ENCODE measurements at regions not wholly inside any gene's neighbourhood (a gene's known extent, or its start where the extent isn't known, plus 50 kb on each side); places are given as distances from the start of the nearest gene placed in this dataset.

DNA sequence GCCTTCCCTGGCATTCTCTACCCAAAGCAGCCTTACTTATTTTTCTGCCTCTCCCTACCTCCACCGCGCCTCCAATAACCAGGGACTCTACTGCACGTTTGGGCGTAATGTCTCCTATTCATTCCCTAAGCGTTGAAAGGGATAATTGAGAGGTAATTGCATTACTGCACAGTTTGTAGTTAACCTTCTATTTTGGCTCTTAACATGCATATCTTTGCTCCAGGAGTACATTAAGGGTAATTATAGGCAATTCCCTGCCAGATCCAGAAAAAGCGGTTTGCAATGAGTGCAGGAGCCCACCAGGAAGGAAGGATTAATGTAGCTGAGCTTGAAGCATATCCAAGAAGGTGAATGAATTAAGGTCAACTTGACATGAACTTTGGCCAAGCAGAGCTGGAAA, 558.4 kb downstream of the TYW1 start:
- peaks cover 0 to 2% (median under 1%) of the 10 kb centered on the region in 5 experiments for H3K9me3 ChIP-seq (ENCODE audit: control extremely low read depth in 1 of 5, control insufficient read depth in 4 of 5, insufficient read depth in 2 of 5, low read depth in 1 of 5, low read length in 4 of 5)
- ChIA-PET CTCF (interaction anchor here (0.6 kb wide), 1 partner anchor 1422 kb away, joined by 3 read pairs; no protein-coding TSS in a partner anchor), POLR2A (no interaction called here)
- no peaks in the 10 kb centered on the region for H3K4me1 ChIP-seq (ENCODE audit: control extremely low read depth in 1 of 4, control insufficient read depth in 4 of 4, insufficient read depth in 4 of 4, low read length in 3 of 4)
- H3K27me3 ChIP-seq (replicated peaks in 2 of 5; ENCODE audit: control insufficient read depth in 4 of 5, insufficient read depth in 5 of 5, low read length in 4 of 5) = no peaks in the 10 kb centered on the region
- WGBS (ENCODE audit: insufficient coverage) = 93% methylated on average over 3 of the region's 6 CpGs
- no peak overlapping the region for H3K4me3 ChIP-seq (ENCODE audit: control insufficient read depth in 1 of 7, extremely low read depth in 1 of 7, insufficient read depth in 4 of 7, low read depth in 2 of 7, low read length in 6 of 7)
- no peak overlapping the region for H3K27ac ChIP-seq (ENCODE audit: insufficient read depth in 1 of 2, low read depth in 1 of 2, low read length in 2 of 2, poor library complexity in 1 of 2, severe bottlenecking in 2 of 2)
- no peaks in the 10 kb centered on the region for H3K36me3 ChIP-seq (ENCODE audit: control insufficient read depth in 4 of 4, insufficient read depth in 4 of 4, low read length in 3 of 4)
- DNase-seq = no peak

DNA sequence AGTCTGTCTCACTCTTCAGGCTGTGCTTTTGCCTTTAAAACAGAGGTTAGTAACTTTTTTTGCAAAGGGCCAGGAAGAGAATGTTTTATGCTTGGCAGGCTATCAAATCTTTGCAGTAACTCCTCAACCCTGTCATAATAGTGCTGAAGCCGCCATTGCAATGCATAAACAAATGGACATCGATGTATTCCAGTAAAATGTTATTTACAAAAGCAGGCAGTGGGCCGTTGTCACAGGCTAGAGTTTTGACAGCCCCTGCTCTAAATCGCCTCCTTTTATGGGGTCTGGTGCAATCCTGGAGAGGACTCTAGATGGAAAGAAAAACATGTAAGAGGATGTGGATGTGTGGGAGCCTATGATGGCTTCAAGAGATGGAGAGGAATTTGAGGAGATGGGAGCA, 568.3 kb downstream of the TYW1 start:
- POLR2A ChIA-PET = no interaction called here
- Histone ChIP-seq H3K36me3 (ENCODE audit: control insufficient read depth in 4 of 4, insufficient read depth in 4 of 4, low read length in 3 of 4) (no peaks in the 10 kb centered on the region), H3K4me1 (ENCODE audit: control extremely low read depth in 1 of 4, control insufficient read depth in 4 of 4, insufficient read depth in 4 of 4, low read length in 3 of 4) (no peaks in the 10 kb centered on the region), H3K27ac (ENCODE audit: insufficient read depth in 1 of 2, low read depth in 1 of 2, low read length in 2 of 2, poor library complexity in 1 of 2, severe bottlenecking in 2 of 2) (no peak overlapping the region), H3K9me3 (ENCODE audit: control extremely low read depth in 1 of 5, control insufficient read depth in 4 of 5, insufficient read depth in 2 of 5, low read depth in 1 of 5, low read length in 4 of 5) (peaks cover 0 to 5% (median 0%) of the 10 kb centered on the region in 5 experiments), H3K27me3 (replicated peaks in 2 of 5; ENCODE audit: control insufficient read depth in 4 of 5, insufficient read depth in 5 of 5, low read length in 4 of 5) (no peaks in the 10 kb centered on the region), H3K4me3 (ENCODE audit: control insufficient read depth in 1 of 7, extremely low read depth in 1 of 7, insufficient read depth in 4 of 7, low read depth in 2 of 7, low read length in 6 of 7) (no peak overlapping the region)
- CTCF ChIA-PET = no interaction called here
- WGBS (ENCODE audit: insufficient coverage) = 87% methylated on average over 4 of the region's 4 CpGs
- no peak for DNase-seq

DNA sequence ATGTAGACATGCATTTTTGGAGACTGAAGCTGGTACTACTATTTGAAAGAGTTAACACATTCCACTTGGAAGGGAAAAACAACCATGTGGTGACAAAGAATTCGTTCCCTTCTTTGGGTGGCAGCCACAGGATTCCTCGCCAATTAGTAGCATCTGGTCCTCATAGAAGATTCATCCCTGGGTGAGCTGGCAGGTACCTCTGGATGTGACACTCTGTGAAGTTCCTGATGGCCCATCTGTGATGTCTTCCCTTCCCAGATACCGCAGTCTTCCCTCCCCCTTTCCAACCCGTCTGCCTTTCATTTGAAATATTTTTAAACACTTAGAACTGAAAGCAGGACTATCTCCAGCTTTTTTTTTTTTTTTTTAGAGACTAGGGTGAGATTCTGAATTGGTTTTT, 569.5 kb downstream of the TYW1 start:
- WGBS (ENCODE audit: insufficient coverage) = 88% methylated on average over 2 of the region's 4 CpGs

DNA sequence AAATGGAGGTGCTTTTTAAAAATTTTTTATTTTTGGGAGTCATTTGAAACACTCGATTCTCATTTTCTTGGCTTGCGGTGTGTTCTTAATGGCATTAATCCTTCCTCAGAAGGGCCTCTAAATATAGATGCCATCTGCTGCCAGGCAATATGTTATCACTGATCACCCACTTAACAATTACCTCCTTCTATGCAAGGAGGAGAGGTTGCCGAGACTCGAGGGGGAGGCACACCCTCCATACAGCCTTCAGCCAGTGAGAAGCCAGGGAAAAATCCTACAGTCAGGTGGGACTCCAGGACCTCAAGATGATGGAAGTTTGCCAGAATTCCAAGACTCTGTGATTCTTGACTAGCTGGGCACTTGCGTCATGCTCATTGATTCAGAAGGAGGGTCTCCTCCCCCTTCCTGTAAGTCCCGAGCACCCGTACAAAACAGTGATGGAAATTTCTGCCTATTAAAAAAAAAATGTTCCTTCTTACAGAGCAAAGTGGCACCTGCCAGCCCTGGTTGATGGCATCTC, 574.5 kb downstream of the TYW1 start:
- CTCF ChIA-PET = no interaction called here
- H3K9me3 ChIP-seq (ENCODE audit: control extremely low read depth in 1 of 5, control insufficient read depth in 4 of 5, insufficient read depth in 2 of 5, low read depth in 1 of 5, low read length in 4 of 5) = peaks cover 0 to 7% (median 0%) of the 10 kb centered on the region in 5 experiments
- POLR2A ChIA-PET = no interaction called here

More for the DNA sequence above, 569.5 kb downstream of the TYW1 start:
- Histone ChIP-seq H3K27ac (ENCODE audit: insufficient read depth in 1 of 2, low read depth in 1 of 2, low read length in 2 of 2, poor library complexity in 1 of 2, severe bottlenecking in 2 of 2) (no peak overlapping the region), H3K27me3 (replicated peaks in 2 of 5; ENCODE audit: control insufficient read depth in 4 of 5, insufficient read depth in 5 of 5, low read length in 4 of 5) (no peaks in the 10 kb centered on the region), H3K36me3 (ENCODE audit: control insufficient read depth in 4 of 4, insufficient read depth in 4 of 4, low read length in 3 of 4) (no peaks in the 10 kb centered on the region), H3K4me1 (ENCODE audit: control extremely low read depth in 1 of 4, control insufficient read depth in 4 of 4, insufficient read depth in 4 of 4, low read length in 3 of 4) (no peaks in the 10 kb centered on the region), H3K4me3 (ENCODE audit: control insufficient read depth in 1 of 7, extremely low read depth in 1 of 7, insufficient read depth in 4 of 7, low read depth in 2 of 7, low read length in 6 of 7) (no peak overlapping the region), H3K9me3 (ENCODE audit: control extremely low read depth in 1 of 5, control insufficient read depth in 4 of 5, insufficient read depth in 2 of 5, low read depth in 1 of 5, low read length in 4 of 5) (peaks cover 0 to 4% (median 0%) of the 10 kb centered on the region in 5 experiments)
- no peak for DNase-seq
- ChIA-PET POLR2A (no interaction called here), CTCF (no interaction called here)

DNA sequence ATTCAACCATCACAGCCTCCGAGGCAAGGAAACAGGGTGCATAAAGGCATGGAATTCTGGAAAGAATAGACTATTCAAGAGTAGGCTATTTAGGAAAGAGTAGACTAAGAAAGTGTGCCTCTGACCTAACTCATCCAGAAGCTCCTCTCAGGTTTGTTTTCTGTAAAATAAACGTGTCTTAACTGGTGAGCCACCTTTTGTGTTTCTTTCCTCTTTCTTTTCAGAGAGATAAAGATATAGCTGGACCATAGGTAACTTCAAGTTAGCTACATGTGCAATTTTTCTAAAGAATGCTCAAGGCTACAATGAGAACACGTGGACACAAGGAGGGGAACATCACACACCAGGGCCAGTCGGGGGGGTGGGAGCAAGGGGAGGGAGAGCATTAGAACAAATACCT, 577.0 kb downstream of the TYW1 start:
- no peak for DNase-seq
- Histone ChIP-seq H3K4me1 (ENCODE audit: control extremely low read depth in 1 of 4, control insufficient read depth in 4 of 4, insufficient read depth in 4 of 4, low read length in 3 of 4) (no peaks in the 10 kb centered on the region), H3K27ac (ENCODE audit: insufficient read depth in 1 of 2, low read depth in 1 of 2, low read length in 2 of 2, poor library complexity in 1 of 2, severe bottlenecking in 2 of 2) (no peak overlapping the region), H3K27me3 (replicated peaks in 2 of 5; ENCODE audit: control insufficient read depth in 4 of 5, insufficient read depth in 5 of 5, low read length in 4 of 5) (no peaks in the 10 kb centered on the region), H3K4me3 (ENCODE audit: control insufficient read depth in 1 of 7, extremely low read depth in 1 of 7, insufficient read depth in 4 of 7, low read depth in 2 of 7, low read length in 6 of 7) (no peak overlapping the region), H3K9me3 (ENCODE audit: control extremely low read depth in 1 of 5, control insufficient read depth in 4 of 5, insufficient read depth in 2 of 5, low read depth in 1 of 5, low read length in 4 of 5) (peaks cover 0 to 7% (median 1%) of the 10 kb centered on the region in 5 experiments), H3K36me3 (ENCODE audit: control insufficient read depth in 4 of 4, insufficient read depth in 4 of 4, low read length in 3 of 4) (no peaks in the 10 kb centered on the region)
- CTCF ChIA-PET = no interaction called here
- POLR2A ChIA-PET = no interaction called here
- 100% methylated on average over 2 of the region's 4 CpGs for WGBS (ENCODE audit: insufficient coverage)

More for the DNA sequence above, 574.5 kb downstream of the TYW1 start:
- H3K27ac ChIP-seq (ENCODE audit: insufficient read depth in 1 of 2, low read depth in 1 of 2, low read length in 2 of 2, poor library complexity in 1 of 2, severe bottlenecking in 2 of 2) = no peak overlapping the region
- no peak overlapping the region for H3K4me3 ChIP-seq (ENCODE audit: control insufficient read depth in 1 of 7, extremely low read depth in 1 of 7, insufficient read depth in 4 of 7, low read depth in 2 of 7, low read length in 6 of 7)
- 89% methylated on average over 5 of the region's 7 CpGs for WGBS (ENCODE audit: insufficient coverage)
- no peaks in the 10 kb centered on the region for H3K4me1 ChIP-seq (ENCODE audit: control extremely low read depth in 1 of 4, control insufficient read depth in 4 of 4, insufficient read depth in 4 of 4, low read length in 3 of 4)
- DNase-seq = no peak
- H3K27me3 ChIP-seq (replicated peaks in 2 of 5; ENCODE audit: control insufficient read depth in 4 of 5, insufficient read depth in 5 of 5, low read length in 4 of 5) = no peaks in the 10 kb centered on the region
- H3K36me3 ChIP-seq (ENCODE audit: control insufficient read depth in 4 of 4, insufficient read depth in 4 of 4, low read length in 3 of 4) = no peaks in the 10 kb centered on the region

DNA sequence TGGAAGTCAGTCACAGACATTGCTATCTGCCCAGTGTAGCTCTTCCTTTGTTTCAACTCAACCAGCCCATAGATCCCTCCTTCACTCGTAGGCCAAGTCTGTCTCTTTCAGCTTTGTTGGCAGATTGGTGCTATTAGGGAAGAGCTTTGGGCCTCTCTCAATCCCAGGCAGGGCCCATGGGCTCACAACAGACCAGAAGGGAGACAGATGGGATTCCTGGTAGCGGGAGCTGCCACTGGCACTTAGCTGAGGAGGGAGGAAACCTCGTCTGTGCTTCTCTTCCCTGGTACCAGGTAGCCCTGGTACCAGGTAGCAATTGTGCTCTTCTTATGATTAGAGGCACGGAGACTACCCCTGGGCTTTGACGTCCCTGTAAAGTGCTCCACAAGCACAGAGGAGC, 592.0 kb downstream of the TYW1 start:
- Histone ChIP-seq H3K4me3 (ENCODE audit: control insufficient read depth in 1 of 7, extremely low read depth in 1 of 7, insufficient read depth in 4 of 7, low read depth in 2 of 7, low read length in 6 of 7) (no peak overlapping the region), H3K27me3 (replicated peaks in 2 of 5; ENCODE audit: control insufficient read depth in 4 of 5, insufficient read depth in 5 of 5, low read length in 4 of 5) (no peaks in the 10 kb centered on the region), H3K9me3 (ENCODE audit: control extremely low read depth in 1 of 5, control insufficient read depth in 4 of 5, insufficient read depth in 2 of 5, low read depth in 1 of 5, low read length in 4 of 5) (peaks cover 0 to 12% (median 4%) of the 10 kb centered on the region in 5 experiments), H3K4me1 (ENCODE audit: control extremely low read depth in 1 of 4, control insufficient read depth in 4 of 4, insufficient read depth in 4 of 4, low read length in 3 of 4) (no peaks in the 10 kb centered on the region), H3K27ac (ENCODE audit: insufficient read depth in 1 of 2, low read depth in 1 of 2, low read length in 2 of 2, poor library complexity in 1 of 2, severe bottlenecking in 2 of 2) (no peak overlapping the region), H3K36me3 (ENCODE audit: control insufficient read depth in 4 of 4, insufficient read depth in 4 of 4, low read length in 3 of 4) (no peaks in the 10 kb centered on the region)
- POLR2A ChIA-PET = no interaction called here
- CTCF ChIA-PET = no interaction called here
- DNase-seq = no peak
- WGBS (ENCODE audit: insufficient coverage) = 70% methylated on average over 5 of the region's 5 CpGs

DNA sequence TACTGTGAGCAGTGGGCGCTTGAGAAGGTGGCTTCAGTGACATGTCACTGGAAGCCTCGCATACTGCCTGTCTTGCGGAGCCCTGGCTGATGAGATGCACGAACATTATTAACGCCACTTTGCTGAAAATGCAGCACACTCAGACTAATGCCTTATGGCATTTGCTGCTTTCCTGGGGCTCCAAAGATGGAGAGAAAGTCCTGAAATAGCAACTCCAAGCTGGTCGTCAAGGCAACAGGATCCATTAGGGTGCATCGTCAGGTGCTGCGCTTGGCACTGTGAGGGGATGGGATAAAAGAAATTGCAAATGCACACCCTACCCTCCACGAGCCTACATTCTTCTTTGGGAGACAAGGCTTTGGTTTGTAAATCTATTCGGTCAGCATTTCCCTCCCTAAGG, 592.5 kb downstream of the TYW1 start:
- 86% methylated on average over 8 of the region's 10 CpGs for WGBS (ENCODE audit: insufficient coverage)
- Histone ChIP-seq H3K4me1 (ENCODE audit: control extremely low read depth in 1 of 4, control insufficient read depth in 4 of 4, insufficient read depth in 4 of 4, low read length in 3 of 4) (no peaks in the 10 kb centered on the region), H3K27me3 (replicated peaks in 2 of 5; ENCODE audit: control insufficient read depth in 4 of 5, insufficient read depth in 5 of 5, low read length in 4 of 5) (no peaks in the 10 kb centered on the region), H3K4me3 (ENCODE audit: control insufficient read depth in 1 of 7, extremely low read depth in 1 of 7, insufficient read depth in 4 of 7, low read depth in 2 of 7, low read length in 6 of 7) (no peak overlapping the region), H3K9me3 (ENCODE audit: control extremely low read depth in 1 of 5, control insufficient read depth in 4 of 5, insufficient read depth in 2 of 5, low read depth in 1 of 5, low read length in 4 of 5) (peaks cover 0 to 9% (median 4%) of the 10 kb centered on the region in 5 experiments), H3K27ac (ENCODE audit: insufficient read depth in 1 of 2, low read depth in 1 of 2, low read length in 2 of 2, poor library complexity in 1 of 2, severe bottlenecking in 2 of 2) (no peak overlapping the region), H3K36me3 (ENCODE audit: control insufficient read depth in 4 of 4, insufficient read depth in 4 of 4, low read length in 3 of 4) (no peaks in the 10 kb centered on the region)
- ChIA-PET POLR2A (no interaction called here), CTCF (no interaction called here)
- no peak for DNase-seq
